Thyroid gland (tissue), 4 donors: ENCODE measurements at regions not wholly inside any gene's neighbourhood (a gene's known extent, or its start where the extent isn't known, plus 50 kb on each side); places are given as distances from the start of the nearest gene placed in this dataset.

Experiments used
- DNase-seq, 2 donors: peaks; one replicate each; pipeline ENCODE4 v3.0.0-alpha.2; 2019
- H3K27ac ChIP-seq, 3 donors: fragments of 200-600 bp; sonication (generic); 1 replicate in 2 of 3; 2 replicates in 1 of 3; pipeline ENCODE4 v1.5.1; 2016 to 2019; ENCODE audit warnings: mild to moderate bottlenecking in 1 of 3, moderate library complexity in 1 of 3
- H3K27me3 ChIP-seq: fragments of 200-600 bp; sonication (generic); one replicate; pipeline ENCODE4 v1.5.1; 2019
- H3K36me3 ChIP-seq, 2 donors: fragments of 200-600 bp; sonication (generic); one replicate each; pipeline ENCODE4 v1.5.1; 2016 to 2019
- H3K4me1 ChIP-seq, 2 donors: fragments of 200-600 bp; sonication (generic); one replicate each; pipeline ENCODE4 v1.5.1; 2017 to 2019
- H3K4me3 ChIP-seq, 3 donors: fragments of 200-600 bp; sonication (generic); replicated peaks in 1 of 3; 1 replicate in 2 of 3; 2 replicates in 1 of 3; pipeline ENCODE4 v1.5.1; 2016; ENCODE audit warnings: mild to moderate bottlenecking in 1 of 3
- H3K9me3 ChIP-seq: fragments of 200-600 bp; sonication (generic); one replicate; pipeline ENCODE4 v1.5.1; 2017
- POLR2A ChIP-seq, 2 donors: fragments of 450-650 bp; IDR thresholded peaks; one replicate each; pipeline ENCODE4 v1.6.1; 2017; ENCODE audit warnings: antibody characterized with exemption in 2 of 2, mild to moderate bottlenecking in 2 of 2, moderate library complexity in 1 of 2
- WGBS, 2 donors: methylation state at CpG; one replicate each; pipeline ENCODE4 v1.1.5; 2017; 5-methylcytosine and 5-hydroxymethylcytosine counted together
- intact Hi-C: fragments of 100-400 bp; cut with DNase I; formaldehyde crosslinking; loops from one replicate; pipeline ENCODE4 v1.15.1; 2023
- TF ChIP-seq, protein P1 (sequence below), 6 experiments: fragments of 200-600 bp in 3 of 6; fragments of 450-650 bp in 3 of 6; sonication (generic) in 3 of 6; IDR thresholded peaks; one replicate each; pipeline ENCODE4 v1.5.1; 2016 to 2019; ENCODE audit warnings: antibody characterized with exemption in 6 of 6, mild to moderate bottlenecking in 2 of 6, inconsistent platforms in 1 of 6, moderate library complexity in 1 of 6

DNA sequence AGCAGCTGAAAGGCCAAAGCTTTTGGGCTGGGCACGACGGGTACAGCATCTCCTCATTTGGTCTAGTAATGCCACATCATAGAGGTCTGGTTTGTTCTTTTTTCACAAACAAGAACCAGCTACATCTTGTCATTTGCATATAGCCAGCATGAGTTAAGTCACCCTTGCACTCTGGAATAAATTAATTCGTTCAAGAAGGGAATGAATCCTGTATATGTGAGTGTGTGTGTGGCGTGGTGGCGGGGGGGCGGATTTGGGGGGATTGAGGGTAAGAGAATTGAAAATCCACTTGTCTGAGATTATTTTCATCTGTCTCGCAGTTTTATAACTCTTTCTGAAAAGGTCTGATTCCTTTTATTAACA lies 380.0 kb upstream of the CAMK1G start:
- Histone ChIP-seq H3K4me1 (peaks cover 0 to 11% of the 10 kb centered on the region in 2 donors), H3K27ac (no peak overlapping the region), H3K36me3 (no peaks in the 10 kb centered on the region), H3K9me3 (no peaks in the 10 kb centered on the region), H3K27me3 (no peaks in the 10 kb centered on the region), H3K4me3 (no peak overlapping the region)
- DNase-seq = no peak
- intact Hi-C loops = loop anchor here (10.0 kb wide), 2 partner anchors 151 to 231 kb away; no protein-coding TSS in a partner anchor
- WGBS, 2 donors = 87 to 92% methylated on average over 7 of the region's 7 CpGs
- TF ChIP-seq, protein P1, sequence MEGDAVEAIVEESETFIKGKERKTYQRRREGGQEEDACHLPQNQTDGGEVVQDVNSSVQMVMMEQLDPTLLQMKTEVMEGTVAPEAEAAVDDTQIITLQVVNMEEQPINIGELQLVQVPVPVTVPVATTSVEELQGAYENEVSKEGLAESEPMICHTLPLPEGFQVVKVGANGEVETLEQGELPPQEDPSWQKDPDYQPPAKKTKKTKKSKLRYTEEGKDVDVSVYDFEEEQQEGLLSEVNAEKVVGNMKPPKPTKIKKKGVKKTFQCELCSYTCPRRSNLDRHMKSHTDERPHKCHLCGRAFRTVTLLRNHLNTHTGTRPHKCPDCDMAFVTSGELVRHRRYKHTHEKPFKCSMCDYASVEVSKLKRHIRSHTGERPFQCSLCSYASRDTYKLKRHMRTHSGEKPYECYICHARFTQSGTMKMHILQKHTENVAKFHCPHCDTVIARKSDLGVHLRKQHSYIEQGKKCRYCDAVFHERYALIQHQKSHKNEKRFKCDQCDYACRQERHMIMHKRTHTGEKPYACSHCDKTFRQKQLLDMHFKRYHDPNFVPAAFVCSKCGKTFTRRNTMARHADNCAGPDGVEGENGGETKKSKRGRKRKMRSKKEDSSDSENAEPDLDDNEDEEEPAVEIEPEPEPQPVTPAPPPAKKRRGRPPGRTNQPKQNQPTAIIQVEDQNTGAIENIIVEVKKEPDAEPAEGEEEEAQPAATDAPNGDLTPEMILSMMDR (IDR thresholded peaks at IDR 0.05) = no peak
- no peak for TF ChIP-seq POLR2A (IDR thresholded peaks at IDR 0.05)

DNA sequence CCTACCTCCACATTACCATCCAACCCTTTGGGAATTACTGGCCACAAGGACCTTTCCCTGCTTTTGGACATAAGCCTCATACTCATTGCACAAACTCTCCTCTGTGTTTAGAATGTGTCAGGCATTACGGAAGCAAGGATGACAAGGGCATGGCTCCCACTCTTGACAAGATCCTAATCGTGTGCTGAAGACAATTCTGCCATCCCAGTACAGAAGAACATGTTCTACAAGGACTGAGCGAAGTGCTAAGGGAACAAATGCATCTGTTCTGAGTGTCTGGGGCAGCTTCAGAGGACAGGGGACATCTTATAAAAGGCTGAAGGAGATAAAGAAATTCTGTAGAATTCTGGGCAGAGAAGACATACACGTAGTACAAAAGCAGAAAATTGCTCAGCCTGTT lies 378.5 kb upstream of the CAMK1G start:
- no peaks in the 10 kb centered on the region for H3K36me3 ChIP-seq
- H3K4me3 ChIP-seq = no peak overlapping the region
- no peak overlapping the region for H3K27ac ChIP-seq
- peaks cover 0 to 11% of the 10 kb centered on the region in 2 donors for H3K4me1 ChIP-seq
- no peak for DNase-seq
- no peaks in the 10 kb centered on the region for H3K27me3 ChIP-seq
- WGBS, 2 donors = 82 to 83% methylated on average over 4 of the region's 4 CpGs
- no peak for TF ChIP-seq POLR2A (IDR thresholded peaks at IDR 0.05)
- TF ChIP-seq, protein P1 (IDR thresholded peaks at IDR 0.05) = no peak
- intact Hi-C loops = loop anchor here (10.0 kb wide), 2 partner anchors 150 to 230 kb away; no protein-coding TSS in a partner anchor
- no peaks in the 10 kb centered on the region for H3K9me3 ChIP-seq

DNA sequence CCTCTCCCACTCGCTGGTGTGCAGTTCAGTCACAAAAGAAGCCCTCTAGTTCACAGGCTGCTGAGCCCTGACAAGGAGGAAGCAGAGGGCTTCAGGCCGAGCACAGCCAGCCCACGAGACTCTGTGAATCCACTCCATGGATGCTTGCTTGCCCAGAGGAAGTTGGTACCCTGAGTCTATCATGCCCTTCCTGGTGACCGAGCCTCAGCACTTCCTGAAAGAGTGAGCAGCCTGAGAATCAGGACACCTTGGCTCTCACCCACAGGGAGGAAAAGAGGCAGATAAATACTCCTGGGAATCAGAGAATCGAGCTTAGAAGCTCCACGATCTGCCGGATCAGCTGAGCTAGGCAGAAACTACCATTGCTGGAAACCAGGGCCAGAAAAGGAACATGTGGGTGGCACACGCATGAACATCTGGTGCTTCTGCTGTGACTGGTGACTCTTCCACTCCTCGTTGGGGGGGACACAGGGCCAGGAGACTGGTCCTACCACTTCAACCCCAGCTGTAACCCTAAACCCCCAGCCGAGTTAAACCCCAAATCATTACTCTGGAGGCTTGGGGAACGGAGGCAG lies 376.3 kb upstream of the CAMK1G start:
- peaks cover 0 to 11% of the 10 kb centered on the region in 2 donors for H3K4me1 ChIP-seq
- no peaks in the 10 kb centered on the region for H3K27me3 ChIP-seq
- H3K36me3 ChIP-seq = no peaks in the 10 kb centered on the region
- no peak overlapping the region for H3K27ac ChIP-seq
- TF ChIP-seq, protein P1 (IDR thresholded peaks at IDR 0.05) = no peak
- no peak for TF ChIP-seq POLR2A (IDR thresholded peaks at IDR 0.05)
- intact Hi-C loops = loop anchor here (10.0 kb wide), 2 partner anchors 148 to 228 kb away; no protein-coding TSS in a partner anchor
- no peak for DNase-seq
- 53 to 55% methylated on average over 8 to 11 of the region's 11 CpGs for WGBS, 2 donors
- H3K9me3 ChIP-seq = no peaks in the 10 kb centered on the region
- H3K4me3 ChIP-seq = no peak overlapping the region

DNA sequence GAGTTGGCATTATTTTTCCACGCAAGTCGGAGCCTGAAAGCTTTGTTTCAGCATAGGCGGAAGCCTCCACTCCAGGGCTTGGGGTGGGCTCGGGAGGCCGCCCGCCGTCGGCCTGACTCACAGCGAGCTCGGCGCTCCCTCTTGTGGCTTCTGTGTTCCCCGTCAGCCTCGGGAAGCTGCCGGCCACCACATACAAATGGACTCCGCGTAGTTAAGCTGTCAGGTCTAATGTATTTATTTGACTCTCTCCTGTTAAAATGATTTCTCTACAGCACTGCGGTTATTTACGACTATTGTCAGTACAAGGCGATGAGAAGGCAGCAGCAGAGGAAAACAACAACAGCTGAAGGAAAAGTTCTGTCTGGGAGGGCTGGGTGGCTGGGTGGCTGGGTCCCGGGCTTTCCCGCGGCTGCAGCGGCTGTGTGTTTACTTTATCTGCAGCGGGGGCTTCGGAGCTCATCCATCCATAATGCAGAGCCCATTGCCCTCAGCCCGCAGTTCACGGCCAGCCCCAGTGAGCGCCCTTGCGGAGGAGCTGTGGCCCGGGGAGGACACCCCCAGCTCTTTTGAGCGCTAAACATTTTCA lies 375.7 kb upstream of the CAMK1G start:
- peaks cover 0 to 11% of the 10 kb centered on the region in 2 donors for H3K4me1 ChIP-seq
- intact Hi-C loops = loop anchor here (10.0 kb wide), 2 partner anchors 147 to 227 kb away; no protein-coding TSS in a partner anchor
- no peaks in the 10 kb centered on the region for H3K9me3 ChIP-seq
- DNase-seq = peak; percentile 64 to 68
- no peaks in the 10 kb centered on the region for H3K27me3 ChIP-seq
- 4 to 6% methylated on average over 24 to 31 of the region's 31 CpGs for WGBS, 2 donors
- no peaks in the 10 kb centered on the region for H3K36me3 ChIP-seq
- no peak overlapping the region for H3K4me3 ChIP-seq
- TF ChIP-seq, protein P1 (IDR thresholded peaks at IDR 0.05) = peak; percentile 16 to 78 (median 52)
- TF ChIP-seq POLR2A (IDR thresholded peaks at IDR 0.05) = no peak
- no peak overlapping the region for H3K27ac ChIP-seq

DNA sequence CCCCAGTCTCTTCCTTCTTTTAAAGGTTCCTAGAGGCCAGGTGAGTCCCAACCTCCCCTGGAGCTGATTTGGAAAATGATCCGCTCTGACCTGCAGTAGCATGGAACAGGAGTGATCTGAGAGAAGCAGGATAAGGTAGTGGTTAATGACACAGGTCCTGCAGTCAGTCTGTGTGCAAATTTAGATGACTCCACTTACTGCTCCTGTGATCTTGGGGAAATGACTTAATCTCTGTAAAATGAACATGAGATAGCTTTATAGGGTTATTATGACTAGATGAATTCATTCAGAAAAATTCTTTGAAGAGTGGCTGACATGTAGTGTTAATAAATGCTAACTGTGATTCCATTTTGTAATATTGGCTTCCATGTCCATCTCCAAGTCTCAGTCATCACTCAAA lies 374.9 kb upstream of the CAMK1G start:
- TF ChIP-seq, protein P1 (IDR thresholded peaks at IDR 0.05) = no peak
- TF ChIP-seq POLR2A (IDR thresholded peaks at IDR 0.05) = no peak
- peaks cover 0 to 11% of the 10 kb centered on the region in 2 donors for H3K4me1 ChIP-seq
- no peak for DNase-seq
- no peak overlapping the region for H3K27ac ChIP-seq
- no peaks in the 10 kb centered on the region for H3K9me3 ChIP-seq
- intact Hi-C loops = loop anchor here (10.0 kb wide), 2 partner anchors 146 to 226 kb away; no protein-coding TSS in a partner anchor
- H3K4me3 ChIP-seq = no peak overlapping the region
- H3K27me3 ChIP-seq = no peaks in the 10 kb centered on the region
- no peaks in the 10 kb centered on the region for H3K36me3 ChIP-seq
- WGBS, 2 donors = 85 to 95% methylated on average over 1 of the region's 1 CpG
